ENCODE measurements at regions not wholly inside any gene's neighbourhood (a gene's known extent, or its start where the extent isn't known, plus 50 kb on each side); places are given as distances from the start of the nearest gene placed in this dataset.

- Histone ChIP-seq H4K8ac (ENCODE audit: low read length) (no peak overlapping the region), H3K4ac (ENCODE audit: low read depth in 1 of 2, low read length in 2 of 2) (no peak overlapping the region), H3K4me3 (ENCODE audit: insufficient read depth in 1 of 2, low read depth in 1 of 2, low read length in 2 of 2) (no peak overlapping the region), H3K23ac (ENCODE audit: low read length in 2 of 2) (no peak overlapping the region), H3K79me1 (replicated peaks; ENCODE audit: low read length, poor library complexity, severe bottlenecking) (no peaks in the 10 kb centered on the region), H2BK12ac (ENCODE audit: low read length in 2 of 2) (no peak overlapping the region), H3K9ac (ENCODE audit: low read length) (no peak overlapping the region), H4K91ac (ENCODE audit: low read length) (no peak overlapping the region), H3K14ac (ENCODE audit: low read length in 2 of 2) (no peak overlapping the region), H2BK120ac (ENCODE audit: low read depth, low read length) (no peak overlapping the region), H3K27me3 (ENCODE audit: control insufficient read depth in 1 of 2, insufficient read depth in 1 of 2, low read length in 2 of 2) (no peaks in the 10 kb centered on the region), H3K18ac (ENCODE audit: low read depth in 1 of 2, low read length in 2 of 2) (no peak overlapping the region), H3K9me3 (ENCODE audit: control insufficient read depth, low read length) (no peaks in the 10 kb centered on the region), H3K4me1 (ENCODE audit: control insufficient read depth, insufficient read depth, low read depth, low read length) (no peaks in the 10 kb centered on the region), H2AFZ (ENCODE audit: low read depth, low read length) (no peak overlapping the region), H3K4me2 (ENCODE audit: low read length, poor library complexity, severe bottlenecking) (no peak overlapping the region), H3K27ac (ENCODE audit: low read length, poor library complexity, severe bottlenecking) (no peak overlapping the region), H2BK15ac (ENCODE audit: low read depth, poor library complexity, severe bottlenecking) (no peak overlapping the region), H2AK5ac (ENCODE audit: low read length, severe bottlenecking) (no peak overlapping the region), H3K36me3 (ENCODE audit: control insufficient read depth in 1 of 2, insufficient read depth in 2 of 2, low read depth in 1 of 2, low read length in 2 of 2) (no peaks in the 10 kb centered on the region), H2BK5ac (ENCODE audit: low read depth, low read length, poor library complexity, severe bottlenecking) (no peak overlapping the region)
- DNase-seq: no peak
- WGBS: no CpG with 5 or more reads among the region's 1 CpG
Observed at GRCh38 chr3:34155108-34155507, 356.7 kb downstream of the PDCD6IP start.

- Histone ChIP-seq H3K4me2 (ENCODE audit: low read length, poor library complexity, severe bottlenecking) (peak overlapping the region; percentile 11), H2BK12ac (ENCODE audit: low read length in 2 of 2) (no peak overlapping the region), H3K27ac (ENCODE audit: low read length, poor library complexity, severe bottlenecking) (no peak overlapping the region)
Observed at GRCh38 chr3:34155666-34156065, 357.2 kb downstream of the PDCD6IP start.

GRCh38 chr3:34157491-34157890 lies 359.1 kb downstream of the PDCD6IP start:
- no peak overlapping the region for H2BK12ac ChIP-seq (ENCODE audit: low read length in 2 of 2)

More at GRCh38 chr3:34155666-34156065, 357.2 kb downstream of the PDCD6IP start:
- Histone ChIP-seq H3K4me1 (ENCODE audit: control insufficient read depth, insufficient read depth, low read depth, low read length) (no peaks in the 10 kb centered on the region), H4K91ac (ENCODE audit: low read length) (no peak overlapping the region), H2BK15ac (ENCODE audit: low read depth, poor library complexity, severe bottlenecking) (no peak overlapping the region), H3K36me3 (ENCODE audit: control insufficient read depth in 1 of 2, insufficient read depth in 2 of 2, low read depth in 1 of 2, low read length in 2 of 2) (no peaks in the 10 kb centered on the region), H2BK5ac (ENCODE audit: low read depth, low read length, poor library complexity, severe bottlenecking) (no peak overlapping the region), H4K8ac (ENCODE audit: low read length) (no peak overlapping the region), H3K79me1 (replicated peaks; ENCODE audit: low read length, poor library complexity, severe bottlenecking) (no peaks in the 10 kb centered on the region), H3K14ac (ENCODE audit: low read length in 2 of 2) (no peak overlapping the region), H3K18ac (ENCODE audit: low read depth in 1 of 2, low read length in 2 of 2) (no peak overlapping the region), H3K4ac (ENCODE audit: low read depth in 1 of 2, low read length in 2 of 2) (no peak overlapping the region), H2AFZ (ENCODE audit: low read depth, low read length) (no peak overlapping the region), H3K27me3 (ENCODE audit: control insufficient read depth in 1 of 2, insufficient read depth in 1 of 2, low read length in 2 of 2) (no peaks in the 10 kb centered on the region), H3K9me3 (ENCODE audit: control insufficient read depth, low read length) (no peaks in the 10 kb centered on the region), H3K4me3 (ENCODE audit: insufficient read depth in 1 of 2, low read depth in 1 of 2, low read length in 2 of 2) (no peak overlapping the region), H3K9ac (ENCODE audit: low read length) (no peak overlapping the region), H2AK5ac (ENCODE audit: low read length, severe bottlenecking) (no peak overlapping the region), H2BK120ac (ENCODE audit: low read depth, low read length) (no peak overlapping the region), H3K23ac (ENCODE audit: low read length in 2 of 2) (no peak overlapping the region)
- no peak for DNase-seq
- 73% methylated on average over 2 of the region's 2 CpGs for WGBS

GRCh38 chr3:34159613-34160420 lies 361.4 kb downstream of the PDCD6IP start:
- DNase-seq: no peak
- Histone ChIP-seq H2BK5ac (ENCODE audit: low read depth, low read length, poor library complexity, severe bottlenecking) (no peak overlapping the region), H3K9me3 (ENCODE audit: control insufficient read depth, low read length) (no peaks in the 10 kb centered on the region), H4K8ac (ENCODE audit: low read length) (no peak overlapping the region), H3K23ac (ENCODE audit: low read length in 2 of 2) (no peak overlapping the region), H3K18ac (ENCODE audit: low read depth in 1 of 2, low read length in 2 of 2) (no peak overlapping the region), H3K27ac (ENCODE audit: low read length, poor library complexity, severe bottlenecking) (no peak overlapping the region), H3K4me2 (ENCODE audit: low read length, poor library complexity, severe bottlenecking) (no peak overlapping the region), H3K79me1 (replicated peaks; ENCODE audit: low read length, poor library complexity, severe bottlenecking) (no peaks in the 10 kb centered on the region), H3K14ac (ENCODE audit: low read length in 2 of 2) (no peak overlapping the region), H2BK120ac (ENCODE audit: low read depth, low read length) (no peak overlapping the region), H3K4me3 (ENCODE audit: insufficient read depth in 1 of 2, low read depth in 1 of 2, low read length in 2 of 2) (no peak overlapping the region), H2BK12ac (ENCODE audit: low read length in 2 of 2) (no peak overlapping the region), H3K4me1 (ENCODE audit: control insufficient read depth, insufficient read depth, low read depth, low read length) (no peaks in the 10 kb centered on the region), H3K9ac (ENCODE audit: low read length) (no peak overlapping the region), H2BK15ac (ENCODE audit: low read depth, poor library complexity, severe bottlenecking) (no peak overlapping the region), H2AK5ac (ENCODE audit: low read length, severe bottlenecking) (no peak overlapping the region), H3K27me3 (ENCODE audit: control insufficient read depth in 1 of 2, insufficient read depth in 1 of 2, low read length in 2 of 2) (no peaks in the 10 kb centered on the region), H2AFZ (ENCODE audit: low read depth, low read length) (no peak overlapping the region), H3K4ac (ENCODE audit: low read depth in 1 of 2, low read length in 2 of 2) (no peak overlapping the region), H4K91ac (ENCODE audit: low read length) (no peak overlapping the region), H3K36me3 (ENCODE audit: control insufficient read depth in 1 of 2, insufficient read depth in 2 of 2, low read depth in 1 of 2, low read length in 2 of 2) (no peaks in the 10 kb centered on the region)
- WGBS: 81% methylated on average over 2 of the region's 4 CpGs

More at GRCh38 chr3:34157491-34157890, 359.1 kb downstream of the PDCD6IP start:
- Histone ChIP-seq H3K27ac (ENCODE audit: low read length, poor library complexity, severe bottlenecking) (no peak overlapping the region), H3K23ac (ENCODE audit: low read length in 2 of 2) (no peak overlapping the region), H3K9me3 (ENCODE audit: control insufficient read depth, low read length) (no peaks in the 10 kb centered on the region), H2BK5ac (ENCODE audit: low read depth, low read length, poor library complexity, severe bottlenecking) (no peak overlapping the region), H2AFZ (ENCODE audit: low read depth, low read length) (no peak overlapping the region), H3K9ac (ENCODE audit: low read length) (no peak overlapping the region), H3K36me3 (ENCODE audit: control insufficient read depth in 1 of 2, insufficient read depth in 2 of 2, low read depth in 1 of 2, low read length in 2 of 2) (no peaks in the 10 kb centered on the region), H3K79me1 (replicated peaks; ENCODE audit: low read length, poor library complexity, severe bottlenecking) (no peaks in the 10 kb centered on the region), H2BK15ac (ENCODE audit: low read depth, poor library complexity, severe bottlenecking) (no peak overlapping the region), H3K4me3 (ENCODE audit: insufficient read depth in 1 of 2, low read depth in 1 of 2, low read length in 2 of 2) (no peak overlapping the region), H2BK120ac (ENCODE audit: low read depth, low read length) (no peak overlapping the region), H3K18ac (ENCODE audit: low read depth in 1 of 2, low read length in 2 of 2) (no peak overlapping the region), H2AK5ac (ENCODE audit: low read length, severe bottlenecking) (no peak overlapping the region), H3K4me2 (ENCODE audit: low read length, poor library complexity, severe bottlenecking) (no peak overlapping the region), H3K27me3 (ENCODE audit: control insufficient read depth in 1 of 2, insufficient read depth in 1 of 2, low read length in 2 of 2) (no peaks in the 10 kb centered on the region), H3K14ac (ENCODE audit: low read length in 2 of 2) (no peak overlapping the region), H4K91ac (ENCODE audit: low read length) (no peak overlapping the region), H3K4ac (ENCODE audit: low read depth in 1 of 2, low read length in 2 of 2) (no peak overlapping the region), H3K4me1 (ENCODE audit: control insufficient read depth, insufficient read depth, low read depth, low read length) (no peaks in the 10 kb centered on the region), H4K8ac (ENCODE audit: low read length) (no peak overlapping the region)
- DNase-seq: no peak

Data from mesenchymal stem cell (in vitro differentiated cells and primary cell).